Esophagus muscularis mucosa (tissue), 3 donors: ENCODE measurements at regions not wholly inside any gene's neighbourhood (a gene's known extent, or its start where the extent isn't known, plus 50 kb on each side); places are given as distances from the start of the nearest gene placed in this dataset.
"Not testable (repeated sequence)": the region's sequence is repeated elsewhere in the genome, so short reads cannot be mapped to it uniquely, and the experiment has no call there.

Experiments
- POLR2A ChIP-seq: fragments of 450-650 bp; IDR thresholded peaks from one replicate; pipeline ENCODE4 v1.6.1; 2017; ENCODE audit warnings: antibody characterized with exemption, moderate library complexity, mild to moderate bottlenecking, low read depth
- POLR2AphosphoS5 ChIP-seq, 2 donors: sonication (generic); formaldehyde crosslinking; IDR thresholded peaks; one replicate each; pipeline ENCODE4 v1.6.1; 2017; ENCODE audit warnings: antibody characterized with exemption in 2 of 2
- TF ChIP-seq, protein P1 (sequence below), 3 experiments: fragments of 200-600 bp in 2 of 3; fragments of 450-650 bp in 1 of 3; sonication (generic) in 2 of 3; IDR thresholded peaks; one replicate each; pipeline ENCODE4 v1.5.1; 2017 to 2019; ENCODE audit warnings: antibody characterized with exemption in 3 of 3, mild to moderate bottlenecking in 2 of 3, moderate library complexity in 1 of 3

DNA sequence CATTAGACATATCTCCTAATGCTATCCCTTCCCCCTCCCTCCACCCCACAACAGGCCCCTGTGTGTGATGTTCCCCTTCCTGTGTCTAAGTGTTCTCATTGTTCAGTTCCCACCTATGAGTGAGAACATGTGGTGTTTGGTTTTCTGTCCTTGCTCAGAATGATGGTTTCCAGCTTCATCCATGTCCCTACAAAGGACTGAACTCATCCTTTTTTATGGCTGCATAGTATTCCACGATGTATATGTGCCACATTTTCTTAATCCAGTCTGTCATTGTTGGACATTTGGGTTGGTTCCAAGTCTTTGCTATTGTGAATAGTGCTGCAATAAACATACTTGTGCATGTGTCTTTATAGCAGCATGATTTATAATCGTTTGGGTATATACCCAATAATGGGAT lies 71.2 kb upstream of the ZNF519 start:
- TF ChIP-seq POLR2A; POLR2AphosphoS5 (IDR thresholded peaks at IDR 0.05): not testable (repeated sequence)
- TF ChIP-seq, protein P1, sequence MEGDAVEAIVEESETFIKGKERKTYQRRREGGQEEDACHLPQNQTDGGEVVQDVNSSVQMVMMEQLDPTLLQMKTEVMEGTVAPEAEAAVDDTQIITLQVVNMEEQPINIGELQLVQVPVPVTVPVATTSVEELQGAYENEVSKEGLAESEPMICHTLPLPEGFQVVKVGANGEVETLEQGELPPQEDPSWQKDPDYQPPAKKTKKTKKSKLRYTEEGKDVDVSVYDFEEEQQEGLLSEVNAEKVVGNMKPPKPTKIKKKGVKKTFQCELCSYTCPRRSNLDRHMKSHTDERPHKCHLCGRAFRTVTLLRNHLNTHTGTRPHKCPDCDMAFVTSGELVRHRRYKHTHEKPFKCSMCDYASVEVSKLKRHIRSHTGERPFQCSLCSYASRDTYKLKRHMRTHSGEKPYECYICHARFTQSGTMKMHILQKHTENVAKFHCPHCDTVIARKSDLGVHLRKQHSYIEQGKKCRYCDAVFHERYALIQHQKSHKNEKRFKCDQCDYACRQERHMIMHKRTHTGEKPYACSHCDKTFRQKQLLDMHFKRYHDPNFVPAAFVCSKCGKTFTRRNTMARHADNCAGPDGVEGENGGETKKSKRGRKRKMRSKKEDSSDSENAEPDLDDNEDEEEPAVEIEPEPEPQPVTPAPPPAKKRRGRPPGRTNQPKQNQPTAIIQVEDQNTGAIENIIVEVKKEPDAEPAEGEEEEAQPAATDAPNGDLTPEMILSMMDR (IDR thresholded peaks at IDR 0.05): not testable (repeated sequence)
